HEK293T (cell line): ENCODE measurements at regions not wholly inside any gene's neighbourhood (a gene's known extent, or its start where the extent isn't known, plus 50 kb on each side); places are given as distances from the start of the nearest gene placed in this dataset.

Experiments used
- ARNT ChIP-seq: fragments of 450-650 bp; IDR thresholded peaks from 2 replicates; pipeline ENCODE4 v1.6.1; 2017; ENCODE audit warnings: mild to moderate bottlenecking
- BHLHE40 ChIP-seq: fragments of 450-650 bp; IDR thresholded peaks from 2 replicates; pipeline ENCODE4 v1.6.1; 2016; ENCODE audit warnings: mild to moderate bottlenecking, moderate library complexity, borderline replicate concordance
- CTBP1 ChIP-seq: fragments of 450-650 bp; IDR thresholded peaks from 2 replicates; pipeline ENCODE4 v1.6.1; 2016; ENCODE audit warnings: borderline replicate concordance
- ELF4 ChIP-seq: fragments of 450-650 bp; IDR thresholded peaks from 2 replicates; pipeline ENCODE4 v1.6.1; 2017; ENCODE audit warnings: antibody characterized with exemption
- FOXA1 ChIP-seq: fragments of 450-650 bp; IDR thresholded peaks from 2 replicates; pipeline ENCODE4 v1.6.1; 2016; ENCODE audit warnings: mild to moderate bottlenecking
- FOXM1 ChIP-seq: fragments of 450-650 bp; IDR thresholded peaks from 2 replicates; pipeline ENCODE4 v1.6.1; 2017; ENCODE audit warnings: mild to moderate bottlenecking, borderline replicate concordance
- HDGF ChIP-seq: fragments of 450-650 bp; IDR thresholded peaks from 2 replicates; pipeline ENCODE4 v1.6.1; 2017; ENCODE audit warnings: antibody characterized with exemption, borderline replicate concordance
- L3MBTL2 ChIP-seq: fragments of 450-650 bp; conservative IDR thresholded peaks from 2 replicates; pipeline ENCODE4 v1.6.1; 2016; ENCODE audit warnings: mild to moderate bottlenecking
- LEF1 ChIP-seq: fragments of 450-650 bp; IDR thresholded peaks from 2 replicates; pipeline ENCODE4 v1.6.1; 2017; ENCODE audit warnings: mild to moderate bottlenecking, borderline replicate concordance
- NFRKB ChIP-seq: fragments of 450-650 bp; IDR thresholded peaks from 2 replicates; pipeline ENCODE4 v1.6.1; 2016; ENCODE audit warnings: mild to moderate bottlenecking, moderate library complexity
- SP1 ChIP-seq: fragments of 450-650 bp; IDR thresholded peaks from 2 replicates; pipeline ENCODE4 v1.6.1; 2017
- SUZ12 ChIP-seq: fragments of 450-650 bp; IDR thresholded peaks from 2 replicates; pipeline ENCODE4 v1.6.1; 2016; ENCODE audit warnings: mild to moderate bottlenecking
- ZNF384 ChIP-seq: fragments of 450-650 bp; IDR thresholded peaks from 2 replicates; pipeline ENCODE4 v1.6.1; 2016
- TF ChIP-seq, protein P1 (sequence below): fragments of 450-650 bp; IDR thresholded peaks from 2 replicates; pipeline ENCODE4 v1.6.1; 2016

DNA sequence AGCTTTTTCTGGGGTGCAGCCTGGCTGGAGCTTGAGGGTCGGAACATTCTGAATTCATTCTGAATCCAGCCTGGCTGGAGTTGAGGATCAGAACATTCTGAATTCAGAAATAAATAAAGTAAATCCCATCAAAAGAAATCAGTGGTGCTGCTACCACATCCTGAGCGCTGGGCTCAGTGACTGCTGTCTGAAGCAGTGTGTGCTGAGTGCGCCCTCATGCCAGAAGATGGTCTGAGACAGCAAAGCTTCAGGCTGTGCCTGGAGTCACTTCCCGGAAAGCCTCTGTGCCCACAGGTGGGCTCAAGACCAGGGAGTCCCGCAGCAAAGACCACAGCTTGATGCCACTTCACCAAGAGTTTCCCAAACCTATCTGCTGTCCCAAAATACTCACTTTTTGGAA, 187.9 kb downstream of the VAPA start:
- TF ChIP-seq ELF4 (no peak), SUZ12 (no peak), L3MBTL2 (no peak), BHLHE40 (no peak), SP1 (no peak), FOXM1 (no peak), ARNT (no peak), LEF1 (no peak), HDGF (no peak), ZNF384 (no peak), NFRKB (no peak), CTBP1 (no peak), FOXA1 (no peak)
- TF ChIP-seq, protein P1, sequence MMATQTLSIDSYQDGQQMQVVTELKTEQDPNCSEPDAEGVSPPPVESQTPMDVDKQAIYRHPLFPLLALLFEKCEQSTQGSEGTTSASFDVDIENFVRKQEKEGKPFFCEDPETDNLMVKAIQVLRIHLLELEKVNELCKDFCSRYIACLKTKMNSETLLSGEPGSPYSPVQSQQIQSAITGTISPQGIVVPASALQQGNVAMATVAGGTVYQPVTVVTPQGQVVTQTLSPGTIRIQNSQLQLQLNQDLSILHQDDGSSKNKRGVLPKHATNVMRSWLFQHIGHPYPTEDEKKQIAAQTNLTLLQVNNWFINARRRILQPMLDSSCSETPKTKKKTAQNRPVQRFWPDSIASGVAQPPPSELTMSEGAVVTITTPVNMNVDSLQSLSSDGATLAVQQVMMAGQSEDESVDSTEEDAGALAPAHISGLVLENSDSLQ: no peak
